Mucosa of descending colon (tissue), 3 donors: ENCODE measurements at regions not wholly inside any gene's neighbourhood (a gene's known extent, or its start where the extent isn't known, plus 50 kb on each side); places are given as distances from the start of the nearest gene placed in this dataset.

Source experiments
- ATAC-seq: fragments of 200-7000 bp; cut with Tn5 transposase; one replicate; pipeline ENCODE4 v1.9.1; 2020; ENCODE audit warnings: mild to moderate bottlenecking, moderate library complexity
- DNase-seq, 3 donors: peaks; one replicate each; pipeline ENCODE4 v3.0.0-alpha.2; 2020
- H3K36me3 ChIP-seq: fragments of 200-600 bp; one replicate; pipeline ENCODE4 v1.8.0; 2021; ENCODE audit warnings: low read depth, mild to moderate bottlenecking
- H3K4me1 ChIP-seq: fragments of 200-600 bp; one replicate; pipeline ENCODE4 v1.8.0; 2021; ENCODE audit warnings: low read depth, mild to moderate bottlenecking
- H3K4me3 ChIP-seq: fragments of 200-600 bp; one replicate; pipeline ENCODE4 v1.8.0; 2021; ENCODE audit warnings: mild to moderate bottlenecking
- H3K9me3 ChIP-seq: fragments of 200-600 bp; one replicate; pipeline ENCODE4 v1.8.0; 2021; ENCODE audit warnings: mild to moderate bottlenecking
- CTCF ChIP-seq: fragments of 200-600 bp; IDR thresholded peaks from one replicate; pipeline ENCODE4 v1.8.0; 2022; ENCODE audit warnings: antibody characterized with exemption, mild to moderate bottlenecking
- intact Hi-C, 2 donors: fragments of 100-400 bp; cut with DNase I in 1 of 2; cut with micrococcal nuclease in 1 of 2; formaldehyde crosslinking; loops; one replicate each; pipeline versions ENCODE4 v1.11.0 to v1.11.1; 2022; cut with DNase I, micrococcal nuclease
- donor health status: DM: no; HTN: no; CAD: no; lungs with moderate emphysema.
- donor health status: DM: no; HTN: no; CAD: no.
- donor health status: DM: no; HTN: yes; CAD: no.

GRCh38 chr3:153260681-153261080, 98.7 kb downstream of the RAP2B start:
- intact Hi-C loops: no loop called here
- Histone ChIP-seq H3K9me3 (no peaks in the 10 kb centered on the region), H3K4me1 (no peaks in the 10 kb centered on the region), H3K4me3 (no peak overlapping the region), H3K36me3 (no peaks in the 10 kb centered on the region)
- no peak for TF ChIP-seq CTCF
- DNase-seq: no peak
- ATAC-seq: no peak

- intact Hi-C loops: no loop called here
- Histone ChIP-seq H3K36me3 (no peaks in the 10 kb centered on the region), H3K4me3 (no peak overlapping the region), H3K9me3 (no peaks in the 10 kb centered on the region), H3K4me1 (no peaks in the 10 kb centered on the region)
- ATAC-seq (no peak), DNase-seq (no peak)
- no peak for TF ChIP-seq CTCF
Measured at GRCh38 chr3:153266619-153267018, 104.6 kb downstream of the RAP2B start.

- intact Hi-C loops: no loop called here
- no peak for TF ChIP-seq CTCF
- Histone ChIP-seq H3K4me3 (no peak overlapping the region), H3K4me1 (no peaks in the 10 kb centered on the region), H3K36me3 (no peaks in the 10 kb centered on the region), H3K9me3 (no peaks in the 10 kb centered on the region)
- DNase-seq: no peak
- no peak for ATAC-seq
Measured at GRCh38 chr3:153268564-153269279, 106.7 kb downstream of the RAP2B start.

- H3K9me3 ChIP-seq: no peaks in the 10 kb centered on the region
- TF ChIP-seq CTCF: no peak
Measured at GRCh38 chr3:153269730-153270129, 107.7 kb downstream of the RAP2B start.

GRCh38 chr3:153273217-153273616, 111.2 kb downstream of the RAP2B start:
- H3K4me3 ChIP-seq: no peak overlapping the region
- no peak for DNase-seq
- no peaks in the 10 kb centered on the region for H3K4me1 ChIP-seq
- no peak for TF ChIP-seq CTCF
- intact Hi-C loops: no loop called here
- H3K36me3 ChIP-seq: no peaks in the 10 kb centered on the region
- no peaks in the 10 kb centered on the region for H3K9me3 ChIP-seq
- ATAC-seq: no peak

More at GRCh38 chr3:153269730-153270129, 107.7 kb downstream of the RAP2B start:
- ATAC-seq: no peak
- H3K4me1 ChIP-seq: no peaks in the 10 kb centered on the region
- no peaks in the 10 kb centered on the region for H3K36me3 ChIP-seq
- DNase-seq: no peak
- intact Hi-C loops: no loop called here
- H3K4me3 ChIP-seq: no peak overlapping the region
